NAMALWA (cell line): ENCODE measurements at regions not wholly inside any gene's neighbourhood (a gene's known extent, or its start where the extent isn't known, plus 50 kb on each side); places are given as distances from the start of the nearest gene placed in this dataset.

Source experiments
- DNase-seq: peaks from one replicate; pipeline ENCODE4 v3.0.0-alpha.2; 2015; ENCODE audit warnings: low spot score

DNA sequence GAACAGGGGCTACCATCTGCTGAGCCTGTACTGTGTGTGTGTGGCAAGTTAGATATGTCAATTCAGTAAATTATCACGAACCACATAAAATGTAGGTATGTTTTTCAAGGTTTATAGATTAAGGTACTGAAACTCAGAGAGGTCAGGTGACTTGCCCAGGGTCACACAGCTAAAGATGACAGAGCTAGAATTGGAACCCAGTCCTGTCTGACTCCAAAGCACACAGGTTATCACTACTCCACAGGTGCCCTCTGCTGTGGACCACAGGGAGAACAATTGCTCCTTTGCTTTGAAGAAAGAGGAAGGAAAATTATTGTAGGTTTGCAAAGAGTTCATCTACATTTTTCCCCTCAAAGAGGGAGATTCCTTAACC is 229.7 kb upstream of the AGAP1 start:
- no peak for DNase-seq

GRCh38 chr2:235264512-235264911 is 229.3 kb upstream of the AGAP1 start:
- no peak for DNase-seq

- DNase-seq: no peak
These were observed 228.4 kb upstream of the AGAP1 start for GRCh38 chr2:235265348-235265965.

GRCh38 chr2:235267251-235267650 is 226.6 kb upstream of the AGAP1 start:
- no peak for DNase-seq

GRCh38 chr2:235268535-235268934 is 225.3 kb upstream of the AGAP1 start:
- DNase-seq: no peak

DNA sequence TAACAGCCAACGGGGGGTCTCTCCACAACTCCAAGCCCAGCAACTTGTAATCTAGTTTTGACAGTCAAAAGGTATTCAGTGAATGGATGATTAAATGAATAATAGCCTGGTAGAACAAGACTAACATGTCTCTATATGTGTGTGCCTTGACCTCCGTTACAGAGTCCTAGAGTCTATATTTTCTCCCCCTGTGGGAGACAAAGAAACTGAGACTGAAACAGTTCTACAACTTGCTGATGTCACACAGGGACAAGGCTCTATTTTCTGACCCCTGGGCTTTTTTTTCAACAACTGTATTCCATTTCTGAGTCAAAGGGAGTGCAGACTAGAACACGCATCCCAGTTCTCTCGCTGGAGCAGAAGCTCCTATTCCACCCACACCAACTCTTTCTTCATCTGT is 223.6 kb upstream of the AGAP1 start:
- no peak for DNase-seq

DNA sequence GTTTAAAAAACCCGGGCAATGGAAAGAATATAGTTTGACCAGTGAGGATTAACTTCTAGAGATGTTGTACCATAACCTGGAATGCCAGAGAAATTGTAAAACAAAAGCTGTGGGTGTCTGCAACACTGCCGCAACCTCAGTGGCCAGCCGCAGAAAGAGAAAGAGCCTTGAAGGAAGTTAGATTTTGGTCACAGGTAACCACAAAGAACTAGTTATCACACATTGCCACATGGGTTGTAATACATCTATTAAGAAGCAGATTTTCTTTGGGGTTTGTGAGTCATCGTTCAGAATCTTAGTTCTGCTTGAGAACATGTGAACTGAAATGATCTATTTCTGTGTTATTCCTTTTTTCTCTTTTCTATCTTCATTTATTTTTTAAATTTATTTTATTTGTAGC is 222.9 kb upstream of the AGAP1 start:
- DNase-seq: no peak

DNA sequence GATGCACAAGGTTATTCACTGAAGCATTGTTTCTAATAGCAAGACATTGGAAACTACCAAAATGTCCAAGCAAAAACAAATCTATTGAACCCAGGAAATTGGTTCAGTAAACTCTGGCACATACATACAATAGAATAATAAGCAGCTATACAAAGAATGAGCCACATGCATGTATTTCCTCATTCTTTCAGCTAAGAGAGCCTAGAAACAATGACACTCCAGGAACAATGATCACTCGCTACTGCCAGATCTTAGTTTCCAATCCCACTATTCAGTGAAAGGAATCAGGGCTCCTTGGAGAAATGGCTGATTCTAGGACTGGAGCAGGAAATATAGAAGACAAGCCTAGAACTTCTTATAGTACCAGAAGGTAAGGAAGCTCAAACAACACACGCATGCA is 221.9 kb upstream of the AGAP1 start:
- DNase-seq: no peak

DNA sequence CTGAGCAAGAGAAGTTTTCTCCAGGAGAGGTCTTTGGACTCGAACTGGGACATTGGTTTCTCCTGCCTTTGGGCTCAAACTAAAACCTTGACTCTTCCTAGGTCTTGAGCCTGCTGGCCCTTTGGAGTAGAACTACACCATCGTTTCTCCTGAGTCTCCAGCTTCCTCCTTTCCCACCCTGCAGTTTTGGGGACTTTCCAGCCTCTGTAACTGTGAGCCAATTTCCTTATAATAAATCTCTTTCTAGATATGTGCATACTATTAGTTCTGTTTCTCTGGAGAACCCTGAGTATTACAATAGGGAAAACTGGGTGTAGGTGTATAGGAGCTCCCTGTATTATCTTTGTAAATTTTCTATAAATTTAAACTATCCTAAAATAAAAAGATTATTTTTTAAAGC is 219.8 kb upstream of the AGAP1 start:
- DNase-seq: no peak

- no peak for DNase-seq
These were observed 216.4 kb upstream of the AGAP1 start for GRCh38 chr2:235277485-235277884.

GRCh38 chr2:235278771-235279355 is 215.0 kb upstream of the AGAP1 start:
- no peak for DNase-seq

- no peak for DNase-seq
These were observed 213.9 kb upstream of the AGAP1 start for GRCh38 chr2:235279965-235280364.

DNA sequence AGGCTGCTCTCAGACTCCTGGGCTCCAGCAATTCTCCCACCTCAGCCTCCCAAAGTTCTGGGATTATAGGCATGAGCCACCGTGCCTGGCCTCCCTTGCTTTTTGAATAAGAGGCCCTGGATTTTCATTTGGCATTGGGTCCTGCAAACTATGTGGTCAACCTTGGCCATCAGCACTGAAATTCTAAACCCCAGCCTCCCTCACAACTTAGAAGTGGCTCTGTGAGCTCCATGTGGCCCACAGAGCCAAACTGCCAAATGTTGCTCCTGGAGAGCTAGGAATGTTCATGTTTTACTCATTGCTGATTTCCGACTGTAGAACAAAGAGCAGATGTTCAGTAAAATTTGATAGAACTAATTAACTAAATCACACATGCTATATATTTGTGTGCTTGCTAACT is 210.6 kb upstream of the AGAP1 start:
- no peak for DNase-seq

DNA sequence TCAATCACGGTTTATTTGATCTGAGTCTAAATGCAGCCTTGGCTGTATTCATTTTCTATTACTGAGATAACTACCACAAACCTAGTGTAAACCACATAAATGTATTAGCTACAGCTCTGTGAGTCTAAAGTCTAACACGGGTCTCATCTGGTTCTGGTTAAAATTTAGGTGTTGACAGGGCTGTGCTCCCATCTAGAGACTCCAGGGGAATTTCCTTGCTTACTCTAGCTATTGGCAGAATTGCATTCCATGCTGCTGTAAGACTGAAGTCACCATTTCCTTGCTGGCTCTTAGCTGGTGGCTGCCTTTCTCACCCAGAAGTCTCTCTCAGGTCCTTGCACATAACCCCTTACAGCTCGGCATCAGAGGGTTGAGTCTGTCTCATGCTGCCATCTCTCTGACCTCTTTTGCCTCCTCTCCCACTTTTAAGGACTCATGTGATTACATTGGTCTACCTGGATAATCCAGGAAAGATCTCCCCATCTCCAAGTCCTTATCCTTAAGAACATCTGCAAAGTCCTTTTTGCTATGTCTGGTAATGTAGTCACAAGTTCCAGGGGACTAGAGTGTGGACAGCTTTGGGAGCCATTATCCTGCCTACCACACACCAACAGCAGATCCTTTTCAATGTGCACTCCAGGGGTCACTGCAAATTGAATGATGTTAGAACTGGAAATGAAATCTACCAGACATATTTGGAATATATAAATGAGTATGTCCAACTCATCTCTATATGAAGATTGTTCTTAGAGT is 207.0 kb upstream of the AGAP1 start:
- DNase-seq: no peak

- no peak for DNase-seq
These were observed 206.5 kb upstream of the AGAP1 start for GRCh38 chr2:235287375-235287733.

- no peak for DNase-seq
These were observed 202.4 kb upstream of the AGAP1 start for GRCh38 chr2:235291461-235291860.

- no peak for DNase-seq
These were observed 200.8 kb upstream of the AGAP1 start for GRCh38 chr2:235293061-235293460.

- no peak for DNase-seq
These were observed 198.0 kb upstream of the AGAP1 start for GRCh38 chr2:235295831-235296230.

- no peak for DNase-seq
These were observed 193.3 kb upstream of the AGAP1 start for GRCh38 chr2:235300368-235301201.

DNA sequence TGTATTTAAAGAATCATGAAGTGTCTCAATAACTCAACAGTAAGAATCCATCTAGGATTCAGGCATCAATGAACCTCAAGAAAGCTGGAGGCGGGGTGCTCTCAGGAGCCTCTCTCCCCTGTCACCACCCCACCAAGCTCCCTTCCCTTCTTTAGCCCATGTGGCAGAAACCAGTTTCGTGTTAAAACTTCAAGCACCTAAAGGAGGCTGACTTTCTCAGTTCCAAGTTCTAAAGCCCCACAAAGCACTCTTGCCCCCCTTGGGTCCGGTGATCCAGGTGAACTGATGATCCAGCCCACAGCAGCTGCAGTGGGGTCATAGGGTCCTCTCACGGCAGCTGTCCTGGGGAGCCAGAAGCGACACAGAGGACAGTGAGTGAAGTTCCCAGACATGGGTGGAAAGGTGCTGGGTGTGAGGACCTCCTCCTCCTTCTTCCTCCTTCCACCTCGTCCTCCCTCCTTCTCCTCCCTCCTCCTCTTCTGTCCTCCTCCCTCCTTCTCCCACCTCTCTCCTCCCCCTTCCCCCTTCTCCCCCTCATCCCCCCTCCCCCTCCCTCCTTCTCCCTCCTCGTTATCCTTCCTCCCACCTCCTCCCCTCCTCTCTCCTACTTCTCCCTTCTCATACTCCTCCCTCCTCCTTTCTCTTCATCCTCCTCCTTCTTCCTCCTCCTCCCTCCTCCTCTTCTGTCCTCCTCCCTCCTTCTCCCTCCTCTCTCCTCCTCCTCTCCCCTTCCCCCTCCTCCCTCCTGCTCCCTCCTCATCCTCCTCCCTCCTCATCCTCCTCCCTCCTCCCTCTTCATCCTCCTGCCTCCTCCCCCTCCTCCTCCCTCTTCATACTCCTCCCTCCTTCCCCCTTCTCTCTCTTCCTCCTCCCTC is 192.4 kb upstream of the AGAP1 start:
- DNase-seq: no peak

- no peak for DNase-seq
These were observed 191.6 kb upstream of the AGAP1 start for GRCh38 chr2:235302263-235302662.
